HG03575 (cell line): ENCODE measurements at regions not wholly inside any gene's neighbourhood (a gene's known extent, or its start where the extent isn't known, plus 50 kb on each side); places are given as distances from the start of the nearest gene placed in this dataset.
"Not testable (repeated sequence)": the region's sequence is repeated elsewhere in the genome, so short reads cannot be mapped to it uniquely, and the experiment has no call there.

Experiments
- ATAC-seq: cut with Tn5 transposase; IDR thresholded peaks from one replicate; pipeline ENCODE4 v1.9.1; 2021; ENCODE audit not compliant: unreplicated experiment, insufficient number of reproducible peaks, low FRiP score; ENCODE audit errors: extremely low read depth

- no peak for ATAC-seq
Measured at GRCh38 chr3:59519094-59519493, 469.3 kb upstream of the CFAP20DC start.

GRCh38 chr3:59518283-59519055 is 468.6 kb upstream of the CFAP20DC start:
- no peak for ATAC-seq

GRCh38 chr3:59517388-59517787 is 467.6 kb upstream of the CFAP20DC start:
- no peak for ATAC-seq

- no peak for ATAC-seq
Measured at GRCh38 chr3:59515966-59516365, 466.1 kb upstream of the CFAP20DC start.

GRCh38 chr3:59514865-59515482 is 465.1 kb upstream of the CFAP20DC start:
- no peak for ATAC-seq

GRCh38 chr3:59513570-59513969 is 463.7 kb upstream of the CFAP20DC start:
- ATAC-seq = no peak

GRCh38 chr3:59512066-59512465 is 462.2 kb upstream of the CFAP20DC start:
- no peak for ATAC-seq

- ATAC-seq = no peak
Measured at GRCh38 chr3:59510576-59510975, 460.8 kb upstream of the CFAP20DC start.

GRCh38 chr3:59508273-59508672 is 458.4 kb upstream of the CFAP20DC start:
- no peak for ATAC-seq

- no peak for ATAC-seq
Measured at GRCh38 chr3:59506191-59506590, 456.4 kb upstream of the CFAP20DC start.

GRCh38 chr3:59503441-59503840 is 453.6 kb upstream of the CFAP20DC start:
- ATAC-seq = no peak

- no peak for ATAC-seq
Measured at GRCh38 chr3:59502806-59503205, 453.0 kb upstream of the CFAP20DC start.

- no peak for ATAC-seq
Measured at GRCh38 chr3:59499954-59500353, 450.1 kb upstream of the CFAP20DC start.

- ATAC-seq = no peak
Measured at GRCh38 chr3:59499000-59499399, 449.2 kb upstream of the CFAP20DC start.

GRCh38 chr3:59496250-59496649 is 446.4 kb upstream of the CFAP20DC start:
- no peak for ATAC-seq

- not testable (repeated sequence) for ATAC-seq
Measured at GRCh38 chr3:59494969-59495368, 445.1 kb upstream of the CFAP20DC start.

- no peak for ATAC-seq
Measured at GRCh38 chr3:59486520-59486919, 436.7 kb upstream of the CFAP20DC start.

- no peak for ATAC-seq
Measured at GRCh38 chr3:59483191-59483590, 433.4 kb upstream of the CFAP20DC start.

- no peak for ATAC-seq
Measured at GRCh38 chr3:59482684-59483083, 432.9 kb upstream of the CFAP20DC start.

- no peak for ATAC-seq
Measured at GRCh38 chr3:59481776-59482400, 432.1 kb upstream of the CFAP20DC start.
